H9 (cell line): ENCODE measurements at regions not wholly inside any gene's neighbourhood (a gene's known extent, or its start where the extent isn't known, plus 50 kb on each side); places are given as distances from the start of the nearest gene placed in this dataset.

ENCODE experiments used
- DNase-seq: peaks from one replicate; pipeline ENCODE4 v3.0.0-alpha.2; 2017
- H2AFZ ChIP-seq: one replicate; pipeline ENCODE4 v1.6.1; 2013; ENCODE audit warnings: mild to moderate bottlenecking, low read length, control low read depth, moderate library complexity
- H2AK5ac ChIP-seq: 2 replicates; pipeline ENCODE4 v1.6.1; 2013; ENCODE audit warnings: low read length, control low read depth, mixed read lengths; ENCODE audit not compliant: insufficient read length
- H2BK120ac ChIP-seq: one replicate; pipeline ENCODE4 v1.6.1; 2013; ENCODE audit warnings: low read depth, mild to moderate bottlenecking, low read length, control low read depth, inconsistent platforms; ENCODE audit not compliant: poor library complexity, severe bottlenecking
- H2BK12ac ChIP-seq: 2 replicates; pipeline ENCODE4 v1.6.1; 2013; ENCODE audit warnings: low read length, control low read depth, mixed read lengths, low read depth; ENCODE audit not compliant: insufficient read length
- H2BK15ac ChIP-seq: 2 replicates; pipeline ENCODE4 v1.6.1; 2013; ENCODE audit warnings: low read depth, low read length, control low read depth
- H2BK20ac ChIP-seq: one replicate; pipeline ENCODE4 v1.6.1; 2013; ENCODE audit warnings: low read depth, mild to moderate bottlenecking, low read length, control low read depth, inconsistent platforms; ENCODE audit not compliant: poor library complexity, severe bottlenecking
- H2BK5ac ChIP-seq: 2 replicates; pipeline ENCODE4 v1.6.1; 2013; ENCODE audit warnings: low read length, control low read depth, mixed read lengths; ENCODE audit not compliant: insufficient read length
- H3K14ac ChIP-seq: 2 replicates; pipeline ENCODE4 v1.6.1; 2013; ENCODE audit warnings: low read length, control low read depth; ENCODE audit not compliant: insufficient read depth
- H3K18ac ChIP-seq: 2 replicates; pipeline ENCODE4 v1.6.1; 2013; ENCODE audit warnings: low read depth, mild to moderate bottlenecking, mixed read lengths, low read length, control low read depth; ENCODE audit not compliant: insufficient read length
- H3K23ac ChIP-seq: 2 replicates; pipeline ENCODE4 v1.6.1; 2013; ENCODE audit warnings: low read length, control low read depth, mixed read lengths, low read depth; ENCODE audit not compliant: insufficient read length
- H3K23me2 ChIP-seq: 2 replicates; pipeline ENCODE4 v1.6.1; 2013; ENCODE audit warnings: low read depth, mild to moderate bottlenecking, mixed read lengths, low read length, control low read depth; ENCODE audit not compliant: insufficient read length, poor library complexity, severe bottlenecking
- H3K27ac ChIP-seq: 2 replicates; pipeline ENCODE4 v1.5.1; 2013; ENCODE audit warnings: low read length, control low read depth, mixed read lengths, low read depth; ENCODE audit not compliant: insufficient read length
- H3K27me3 ChIP-seq: 2 replicates; pipeline ENCODE4 v1.6.1; 2013; ENCODE audit warnings: low read length, control low read depth, inconsistent platforms; ENCODE audit not compliant: insufficient read depth
- H3K4ac ChIP-seq: 2 replicates; pipeline ENCODE4 v1.6.1; 2013; ENCODE audit warnings: low read depth, mild to moderate bottlenecking, control low read depth, inconsistent platforms, low read length, moderate library complexity
- H3K4me1 ChIP-seq: 2 replicates; pipeline ENCODE4 v1.6.1; 2013; ENCODE audit warnings: low read length, control low read depth, inconsistent platforms; ENCODE audit not compliant: insufficient read depth
- H3K4me2 ChIP-seq: 2 replicates; pipeline ENCODE4 v1.6.1; 2013; ENCODE audit warnings: low read length, control low read depth, mixed read lengths; ENCODE audit not compliant: insufficient read length, insufficient read depth
- H3K56ac ChIP-seq: 2 replicates; pipeline ENCODE4 v1.6.1; 2013; ENCODE audit warnings: low read depth, mild to moderate bottlenecking, mixed read lengths, low read length, control low read depth; ENCODE audit not compliant: insufficient read length
- H3K79me1 ChIP-seq: 2 replicates; pipeline ENCODE4 v1.6.1; 2013; ENCODE audit warnings: low read depth, mild to moderate bottlenecking, moderate library complexity, low read length, control low read depth, inconsistent platforms; ENCODE audit not compliant: insufficient read depth, poor library complexity, severe bottlenecking
- H3K79me2 ChIP-seq: 2 replicates; pipeline ENCODE4 v1.6.1; 2013; ENCODE audit warnings: low read length, control low read depth, inconsistent platforms; ENCODE audit not compliant: insufficient read depth
- H3K9ac ChIP-seq: 2 replicates; pipeline ENCODE4 v1.6.1; 2013; ENCODE audit warnings: low read length, control low read depth, mixed read lengths; ENCODE audit not compliant: insufficient read length; ENCODE audit errors: extremely low read depth
- H3K9me3 ChIP-seq: one replicate; pipeline ENCODE4 v1.6.1; 2013; ENCODE audit warnings: low read depth, low read length, inconsistent platforms; ENCODE audit not compliant: control insufficient read depth
- H3T11ph ChIP-seq: one replicate; pipeline ENCODE4 v1.6.1; 2013; ENCODE audit warnings: mild to moderate bottlenecking, low read length, control low read depth, inconsistent platforms
- H4K20me1 ChIP-seq: one replicate; pipeline ENCODE4 v1.6.1; 2013; ENCODE audit not compliant: control insufficient read depth, insufficient read length, insufficient read depth
- H4K5ac ChIP-seq: 2 replicates; pipeline ENCODE4 v1.6.1; 2013; ENCODE audit warnings: low read depth, mild to moderate bottlenecking, mixed read lengths, low read length, control low read depth; ENCODE audit not compliant: insufficient read length
- H4K8ac ChIP-seq: replicated peaks from 2 replicates; pipeline ENCODE4 v1.6.1; 2013; ENCODE audit warnings: low read length, control low read depth, mixed read lengths, low read depth; ENCODE audit not compliant: insufficient read length
- H4K91ac ChIP-seq: 2 replicates; pipeline ENCODE4 v1.6.1; 2013; ENCODE audit warnings: low read depth, mild to moderate bottlenecking, moderate library complexity, mixed read lengths, low read length, control low read depth; ENCODE audit not compliant: insufficient read length
- H3K27ac Mint-ChIP-seq, 3 experiments: 2 replicates in 2 of 3; 3 replicates in 1 of 3; pipeline ENCODE4 v1.8.0; 2020 to 2021; ENCODE audit warnings: mixed read lengths in 3 of 3, mild to moderate bottlenecking in 1 of 3, moderate library complexity in 1 of 3
- H3K27me3 Mint-ChIP-seq: 2 replicates; pipeline ENCODE4 v1.8.0; 2021; ENCODE audit warnings: low read depth, mild to moderate bottlenecking, moderate library complexity, mixed read lengths
- H3K36me3 Mint-ChIP-seq, 3 experiments: 2 replicates in 2 of 3; 3 replicates in 1 of 3; pipeline ENCODE4 v1.8.0; 2020 to 2021; ENCODE audit warnings: low read depth in 3 of 3, mixed read lengths in 3 of 3; ENCODE audit not compliant: insufficient read depth in 1 of 3
- H3K4me1 Mint-ChIP-seq, 2 experiments: 2 replicates each; pipeline ENCODE4 v1.8.0; 2020; ENCODE audit warnings: mixed read lengths in 2 of 2
- H3K4me3 Mint-ChIP-seq, 2 experiments: 2 replicates in 1 of 2; 3 replicates in 1 of 2; pipeline ENCODE4 v1.8.0; 2020 to 2021; ENCODE audit warnings: mild to moderate bottlenecking in 2 of 2, mixed read lengths in 2 of 2, moderate library complexity in 1 of 2
- H3K9me3 Mint-ChIP-seq, 2 experiments: 2 replicates in 1 of 2; 3 replicates in 1 of 2; pipeline ENCODE4 v1.8.0; 2020; ENCODE audit warnings: mild to moderate bottlenecking in 2 of 2, mixed read lengths in 2 of 2, moderate library complexity in 1 of 2
- CTCF ChIP-seq: fragments of 200-600 bp; sonication (generic); conservative IDR thresholded peaks from 3 replicates; pipeline ENCODE4 v1.8.0; 2021; ENCODE audit warnings: antibody characterized with exemption, mild to moderate bottlenecking
- WGBS: extraction: QIAGEN DNeasy Blood & Tissue Kit; methylation state at CpG from one replicate; pipeline ENCODE4 v1.1.7; 2013; ENCODE audit warnings: missing lambda C conversion rate, low lambda C conversion rate, mixed read lengths; ENCODE audit not compliant: insufficient read length; ENCODE audit errors: extremely low coverage; 5-methylcytosine and 5-hydroxymethylcytosine counted together

DNA sequence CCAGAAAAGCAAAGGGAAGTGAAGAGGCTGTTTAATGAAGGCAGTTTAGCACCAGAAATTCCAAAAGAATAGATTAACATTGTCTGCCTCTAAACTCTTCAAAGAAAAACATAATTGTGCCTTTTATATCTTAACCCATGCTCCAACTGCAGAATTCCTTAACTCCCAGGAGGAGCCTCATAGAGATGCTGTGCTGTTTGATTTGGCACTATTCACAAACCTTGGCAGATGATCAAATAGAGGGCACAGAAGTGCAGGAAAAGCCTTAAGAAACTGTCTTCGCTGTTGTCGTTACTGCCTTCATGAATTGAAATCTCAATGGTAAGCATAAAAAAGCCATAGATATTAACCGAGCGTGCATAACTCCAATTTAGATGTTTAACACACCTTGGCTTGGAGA lies 124.1 kb upstream of the MPPED2 start:
- no peak overlapping the region for H3K4ac ChIP-seq
- H3K27ac ChIP-seq = no peak overlapping the region
- WGBS = no CpG with 5 or more reads among the region's 4 CpGs
- H3K23ac ChIP-seq = no peak overlapping the region
- Mint-ChIP-seq H3K36me3 (no peaks in the 10 kb centered on the region), H3K27ac (no peak overlapping the region), H3K27me3 (no peaks in the 10 kb centered on the region; the same call in 1 of the 2 replicates), H3K4me3 (no peak overlapping the region), H3K9me3 (no peaks in the 10 kb centered on the region), H3K4me1 (no peaks in the 10 kb centered on the region)
- no peak overlapping the region for H2BK12ac ChIP-seq
- TF ChIP-seq CTCF = no peak
- H3K79me1 ChIP-seq = no peaks in the 10 kb centered on the region
- H3K9ac ChIP-seq = no peak overlapping the region
- H2AFZ ChIP-seq = no peak overlapping the region
- no peaks in the 10 kb centered on the region for H3K27me3 ChIP-seq
- no peak overlapping the region for H3K14ac ChIP-seq
- DNase-seq = no peak
- no peak overlapping the region for H3K18ac ChIP-seq
- H3T11ph ChIP-seq = no peak overlapping the region
- no peak overlapping the region for H2BK120ac ChIP-seq
- H3K4me1 ChIP-seq = no peaks in the 10 kb centered on the region
- no peaks in the 10 kb centered on the region for H3K9me3 ChIP-seq
- H4K8ac ChIP-seq = no peak overlapping the region
- no peak overlapping the region for H2BK5ac ChIP-seq
- H2BK20ac ChIP-seq = no peak overlapping the region
- H3K23me2 ChIP-seq = no peaks in the 10 kb centered on the region
- no peak overlapping the region for H3K4me2 ChIP-seq
- H2BK15ac ChIP-seq = no peak overlapping the region
- no peaks in the 10 kb centered on the region for H3K79me2 ChIP-seq
- no peak overlapping the region for H2AK5ac ChIP-seq
- no peak overlapping the region for H4K91ac ChIP-seq
- no peaks in the 10 kb centered on the region for H4K20me1 ChIP-seq
- no peak overlapping the region for H3K56ac ChIP-seq
- no peak overlapping the region for H4K5ac ChIP-seq
